NCI-H526 treated with DMSO at 0.1 percent for 48 hours (cell line): ENCODE measurements at regions not wholly inside any gene's neighbourhood (a gene's known extent, or its start where the extent isn't known, plus 50 kb on each side); places are given as distances from the start of the nearest gene placed in this dataset.
"Not testable (repeated sequence)": the region's sequence is repeated elsewhere in the genome, so short reads cannot be mapped to it uniquely, and the experiment has no call there.

Experiments used
- DNase-seq: peaks from one replicate; lab custom pipeline; 2025; lab: John Stamatoyannopoulos, UW

- DNase-seq: no peak
Measured at GRCh38 chr2:238703053-238703415, 144.9 kb upstream of the TWIST2 start.

- no peak for DNase-seq
Measured at GRCh38 chr2:238703436-238703835, 144.4 kb upstream of the TWIST2 start.

- no peak for DNase-seq
Measured at GRCh38 chr2:238704471-238705225, 143.2 kb upstream of the TWIST2 start.

- no peak for DNase-seq
Measured at GRCh38 chr2:238706163-238706562, 141.7 kb upstream of the TWIST2 start.

- DNase-seq: no peak
Measured at GRCh38 chr2:238706673-238707072, 141.2 kb upstream of the TWIST2 start.

GRCh38 chr2:238709325-238710025, 138.4 kb upstream of the TWIST2 start:
- DNase-seq: no peak

GRCh38 chr2:238710032-238710735, 137.7 kb upstream of the TWIST2 start:
- no peak for DNase-seq

GRCh38 chr2:238710787-238711186, 137.1 kb upstream of the TWIST2 start:
- DNase-seq: no peak

GRCh38 chr2:238711346-238711745, 136.5 kb upstream of the TWIST2 start:
- DNase-seq: no peak

- no peak for DNase-seq
Measured at GRCh38 chr2:238712011-238712410, 135.9 kb upstream of the TWIST2 start.

GRCh38 chr2:238713198-238713826, 134.6 kb upstream of the TWIST2 start:
- no peak for DNase-seq

GRCh38 chr2:238714038-238714528, 133.8 kb upstream of the TWIST2 start:
- DNase-seq: no peak

GRCh38 chr2:238716171-238716570, 131.7 kb upstream of the TWIST2 start:
- DNase-seq: no peak

- no peak for DNase-seq
Measured at GRCh38 chr2:238716585-238716984, 131.3 kb upstream of the TWIST2 start.

- no peak for DNase-seq
Measured at GRCh38 chr2:238717084-238717483, 130.8 kb upstream of the TWIST2 start.

- DNase-seq: no peak
Measured at GRCh38 chr2:238719641-238720040, 128.2 kb upstream of the TWIST2 start.

- peak; percentile 24 for DNase-seq
Measured at GRCh38 chr2:238720232-238720672, 127.6 kb upstream of the TWIST2 start.

- DNase-seq: no peak
Measured at GRCh38 chr2:238722181-238722580, 125.7 kb upstream of the TWIST2 start.

GRCh38 chr2:238722883-238723282, 125.0 kb upstream of the TWIST2 start:
- DNase-seq: no peak

GRCh38 chr2:238723740-238724320, 124.1 kb upstream of the TWIST2 start:
- not testable (repeated sequence) for DNase-seq

GRCh38 chr2:238724728-238725127, 123.2 kb upstream of the TWIST2 start:
- DNase-seq: no peak

GRCh38 chr2:238725298-238725697, 122.6 kb upstream of the TWIST2 start:
- no peak for DNase-seq
